GM12878 (cell line): ENCODE measurements at regions not wholly inside any gene's neighbourhood (a gene's known extent, or its start where the extent isn't known, plus 50 kb on each side); places are given as distances from the start of the nearest gene placed in this dataset.

Experiments used
- DPF2 ChIP-seq: fragments of 450-650 bp; IDR thresholded peaks from 2 replicates; pipeline ENCODE4 v1.6.1; 2017; ENCODE audit warnings: mild to moderate bottlenecking
- FOS ChIP-seq: IDR thresholded peaks from 3 replicates; pipeline ENCODE4 v1.6.1; 2011; ENCODE audit warnings: borderline replicate concordance; ENCODE audit not compliant: insufficient read length; ENCODE audit errors: extremely low read depth
- KDM1A ChIP-seq: fragments of 200-600 bp; sonication (generic); IDR thresholded peaks from 2 replicates; pipeline ENCODE4 v1.6.1; 2016; ENCODE audit warnings: borderline replicate concordance
- REST ChIP-seq: IDR thresholded peaks from 2 replicates; pipeline ENCODE4 v1.6.1; 2012; ENCODE audit warnings: mild to moderate bottlenecking, low read depth, low read length
- ZBTB40 ChIP-seq: fragments of 450-650 bp; IDR thresholded peaks from 2 replicates; pipeline ENCODE4 v1.6.1; 2016; ENCODE audit warnings: mild to moderate bottlenecking, moderate library complexity, borderline replicate concordance
- ZSCAN29 ChIP-seq: fragments of 450-650 bp; IDR thresholded peaks from 2 replicates; pipeline ENCODE4 v1.6.1; 2017; ENCODE audit warnings: mild to moderate bottlenecking, moderate library complexity
- TF ChIP-seq, protein P1 (sequence below): IDR thresholded peaks from 2 replicates; pipeline ENCODE4 v1.6.1; 2011; ENCODE audit warnings: borderline replicate concordance, low read depth, mild to moderate bottlenecking, moderate library complexity, low read length; ENCODE audit not compliant: insufficient read depth, poor library complexity, severe bottlenecking

- TF ChIP-seq ZBTB40 = no peak
- TF ChIP-seq ZSCAN29 = no peak
- TF ChIP-seq, protein P1, sequence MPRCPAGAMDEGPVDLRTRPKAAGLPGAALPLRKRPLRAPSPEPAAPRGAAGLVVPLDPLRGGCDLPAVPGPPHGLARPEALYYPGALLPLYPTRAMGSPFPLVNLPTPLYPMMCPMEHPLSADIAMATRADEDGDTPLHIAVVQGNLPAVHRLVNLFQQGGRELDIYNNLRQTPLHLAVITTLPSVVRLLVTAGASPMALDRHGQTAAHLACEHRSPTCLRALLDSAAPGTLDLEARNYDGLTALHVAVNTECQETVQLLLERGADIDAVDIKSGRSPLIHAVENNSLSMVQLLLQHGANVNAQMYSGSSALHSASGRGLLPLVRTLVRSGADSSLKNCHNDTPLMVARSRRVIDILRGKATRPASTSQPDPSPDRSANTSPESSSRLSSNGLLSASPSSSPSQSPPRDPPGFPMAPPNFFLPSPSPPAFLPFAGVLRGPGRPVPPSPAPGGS = no peak
- no peak for TF ChIP-seq KDM1A
- TF ChIP-seq FOS = no peak
- no peak for TF ChIP-seq REST
- no peak for TF ChIP-seq DPF2
Observed at GRCh38 chr5:89190515-89191265, 307.7 kb upstream of the MEF2C start (continued).
